ENCODE measurements at regions not wholly inside any gene's neighbourhood (a gene's known extent, or its start where the extent isn't known, plus 50 kb on each side); places are given as distances from the start of the nearest gene placed in this dataset.

GRCh38 chr5:2291146-2291840 lies 408.6 kb upstream of the IRX4 start:
- peaks cover 2% of the 10 kb centered on the region for H3K4me1 Mint-ChIP-seq
- no peak for TF ChIP-seq CTCF (IDR thresholded peaks at IDR 0.05)
- no peak for TF ChIP-seq EZH2phosphoT487 (IDR thresholded peaks at IDR 0.05)
- no peak for TF ChIP-seq EZH2 (IDR thresholded peaks at IDR 0.05)
- Histone ChIP-seq H3F3A (ENCODE audit: low read depth) (no peaks in the 10 kb centered on the region), H4K20me1 (ENCODE audit: low read depth) (no peaks in the 10 kb centered on the region), H3K9me3 (ENCODE audit: low read depth) (no peaks in the 10 kb centered on the region), H2AFZ (replicated peaks) (no peak overlapping the region), H3K27ac (no peak overlapping the region), H3K4me1 (no peaks in the 10 kb centered on the region), H3K27me3 (no peaks in the 10 kb centered on the region), H3K79me2 (ENCODE audit: low read depth) (no peaks in the 10 kb centered on the region), H3K4me3 (no peak overlapping the region), H3K36me3 (no peaks in the 10 kb centered on the region), H3K9ac (no peak overlapping the region), H3K4me2 (no peak overlapping the region)
- no peaks in the 10 kb centered on the region for H3K36me3 Mint-ChIP-seq
- H3K27ac Mint-ChIP-seq, result no peak overlapping the region
- H3K4me3 Mint-ChIP-seq, result no peak overlapping the region
- H3K9me3 Mint-ChIP-seq, result peaks cover 21% of the 10 kb centered on the region
- peaks cover 4% of the 10 kb centered on the region for H3K27me3 Mint-ChIP-seq (ENCODE audit: insufficient read depth, low read depth)
- DNase-seq (ENCODE audit: low spot score), result no peak

- peaks cover 5% of the 10 kb centered on the region for H3K27me3 Mint-ChIP-seq (ENCODE audit: insufficient read depth, low read depth)
- Histone ChIP-seq H3K27me3 (no peaks in the 10 kb centered on the region), H3K79me2 (ENCODE audit: low read depth) (no peaks in the 10 kb centered on the region), H3K4me1 (no peaks in the 10 kb centered on the region), H3K9ac (no peak overlapping the region), H3K27ac (no peak overlapping the region), H3K36me3 (no peaks in the 10 kb centered on the region), H3K9me3 (ENCODE audit: low read depth) (no peaks in the 10 kb centered on the region), H3K4me2 (no peak overlapping the region), H4K20me1 (ENCODE audit: low read depth) (no peaks in the 10 kb centered on the region), H2AFZ (replicated peaks) (no peak overlapping the region), H3K4me3 (no peak overlapping the region), H3F3A (ENCODE audit: low read depth) (no peaks in the 10 kb centered on the region)
- no peak overlapping the region for H3K27ac Mint-ChIP-seq
- no peak overlapping the region for H3K4me3 Mint-ChIP-seq
- H3K9me3 Mint-ChIP-seq, result peaks cover 19% of the 10 kb centered on the region
- TF ChIP-seq CTCF (IDR thresholded peaks at IDR 0.05) (no peak), EZH2phosphoT487 (IDR thresholded peaks at IDR 0.05) (no peak), EZH2 (IDR thresholded peaks at IDR 0.05) (no peak)
- H3K36me3 Mint-ChIP-seq, result no peaks in the 10 kb centered on the region
- DNase-seq (ENCODE audit: low spot score), result no peak
- no peaks in the 10 kb centered on the region for H3K4me1 Mint-ChIP-seq
Observed at GRCh38 chr5:2289380-2289779, 406.7 kb upstream of the IRX4 start.

GRCh38 chr5:2288968-2289367 lies 406.2 kb upstream of the IRX4 start:
- no peak overlapping the region for H3K4me3 ChIP-seq
- no peaks in the 10 kb centered on the region for H3F3A ChIP-seq (ENCODE audit: low read depth)
- no peaks in the 10 kb centered on the region for H3K79me2 ChIP-seq (ENCODE audit: low read depth)
- Mint-ChIP-seq H3K36me3 (no peaks in the 10 kb centered on the region), H3K27ac (no peak overlapping the region), H3K4me3 (no peak overlapping the region), H3K9me3 (peaks cover 16% of the 10 kb centered on the region), H3K27me3 (ENCODE audit: insufficient read depth, low read depth) (peaks cover 5% of the 10 kb centered on the region), H3K4me1 (no peaks in the 10 kb centered on the region)
- no peaks in the 10 kb centered on the region for H3K27me3 ChIP-seq
- DNase-seq (ENCODE audit: low spot score), result no peak
- H3K36me3 ChIP-seq, result no peaks in the 10 kb centered on the region
- no peak overlapping the region for H3K27ac ChIP-seq
- TF ChIP-seq CTCF (IDR thresholded peaks at IDR 0.05) (no peak), EZH2phosphoT487 (IDR thresholded peaks at IDR 0.05) (no peak), EZH2 (IDR thresholded peaks at IDR 0.05) (no peak)
- H4K20me1 ChIP-seq (ENCODE audit: low read depth), result no peaks in the 10 kb centered on the region
- no peak overlapping the region for H3K4me2 ChIP-seq
- H3K9ac ChIP-seq, result no peak overlapping the region
- no peaks in the 10 kb centered on the region for H3K9me3 ChIP-seq (ENCODE audit: low read depth)
- no peaks in the 10 kb centered on the region for H3K4me1 ChIP-seq
- H2AFZ ChIP-seq (replicated peaks), result no peak overlapping the region

Measured in neural progenitor cell (in vitro differentiated cells).